HG03135 (cell line): ENCODE measurements at regions not wholly inside any gene's neighbourhood (a gene's known extent, or its start where the extent isn't known, plus 50 kb on each side); places are given as distances from the start of the nearest gene placed in this dataset.
A peak's percentile ranks its signal among the peaks of the same experiment; 100 is the strongest.
"Not testable (repeated sequence)": the region's sequence is repeated elsewhere in the genome, so short reads cannot be mapped to it uniquely, and the experiment has no call there.

Experiments
- ATAC-seq: cut with Tn5 transposase; IDR thresholded peaks from one replicate; pipeline ENCODE4 v1.9.1; 2021; ENCODE audit warnings: mild to moderate bottlenecking, moderate library complexity; ENCODE audit not compliant: unreplicated experiment

DNA sequence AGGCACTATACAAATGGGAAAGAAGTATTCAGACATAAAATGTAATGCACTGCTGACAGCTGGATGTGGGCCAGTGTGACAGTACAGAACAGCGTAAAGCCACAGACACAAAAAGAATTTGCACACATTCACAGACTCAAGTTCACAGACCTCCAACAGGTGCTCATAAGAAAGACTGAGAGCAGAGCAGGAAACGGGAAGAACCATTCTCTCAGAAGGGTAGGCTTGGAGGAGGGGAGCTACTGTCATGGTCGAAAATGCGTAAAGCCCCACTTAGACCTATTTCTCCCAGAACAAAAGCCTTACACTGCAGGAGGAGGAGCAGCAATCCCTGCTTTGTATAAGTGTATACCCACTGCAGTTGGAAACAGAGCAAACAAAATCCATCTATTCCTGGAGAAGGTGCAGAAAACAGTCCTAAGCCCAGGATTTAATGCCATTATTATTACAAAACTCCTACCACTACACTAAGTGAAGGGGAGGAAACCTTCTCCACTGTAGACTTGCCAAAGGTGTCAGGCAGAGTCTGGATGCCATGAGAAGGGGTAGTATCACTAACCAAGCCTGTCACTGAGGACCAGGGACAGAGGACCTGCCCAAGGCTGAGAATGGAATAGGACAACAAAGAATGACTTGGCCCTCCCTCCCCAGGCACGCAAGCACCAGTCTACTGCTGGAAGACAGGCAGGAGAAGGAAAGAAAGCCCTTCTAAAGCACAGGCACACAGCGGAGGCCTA, 103.0 kb upstream of the FAM25C start:
- ATAC-seq = not testable (repeated sequence)

DNA sequence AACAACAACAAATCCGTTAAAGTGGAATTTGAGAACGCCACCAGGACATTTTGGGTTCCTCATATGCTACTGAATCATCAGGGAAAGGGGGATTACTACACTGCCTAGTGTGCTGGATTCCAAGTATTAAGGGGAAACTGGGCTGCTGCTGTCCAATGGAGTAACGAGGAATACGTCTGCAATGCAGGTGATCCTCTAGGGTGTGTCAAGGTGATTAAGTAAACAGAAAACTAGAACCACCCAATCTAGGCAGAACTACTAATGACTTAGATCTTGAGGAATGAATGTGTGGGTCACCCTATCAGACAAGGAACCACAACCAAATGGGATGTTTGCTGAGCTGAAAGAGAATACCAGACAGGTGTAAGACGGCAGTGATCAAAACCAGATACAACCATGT, 99.3 kb upstream of the FAM25C start:
- not testable (repeated sequence) for ATAC-seq

DNA sequence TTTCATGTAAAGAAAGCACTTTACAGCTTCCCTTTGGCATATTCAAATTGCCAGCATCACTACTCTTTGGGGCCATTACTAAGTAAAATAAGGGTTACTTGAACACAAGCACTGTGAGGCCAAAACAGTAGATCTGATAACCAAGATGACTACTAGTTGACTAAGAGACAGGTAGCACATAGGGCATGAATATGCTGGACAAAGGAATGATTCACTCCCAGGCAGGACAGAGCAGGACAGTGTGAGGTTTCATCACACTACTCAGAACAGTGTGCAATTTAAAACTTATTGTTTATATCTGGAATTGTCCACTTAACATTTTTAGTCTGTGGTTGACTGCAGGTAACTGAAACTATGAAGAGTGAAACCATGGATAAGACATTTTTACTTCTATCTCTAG, 91.1 kb upstream of the FAM25C start:
- not testable (repeated sequence) for ATAC-seq

DNA sequence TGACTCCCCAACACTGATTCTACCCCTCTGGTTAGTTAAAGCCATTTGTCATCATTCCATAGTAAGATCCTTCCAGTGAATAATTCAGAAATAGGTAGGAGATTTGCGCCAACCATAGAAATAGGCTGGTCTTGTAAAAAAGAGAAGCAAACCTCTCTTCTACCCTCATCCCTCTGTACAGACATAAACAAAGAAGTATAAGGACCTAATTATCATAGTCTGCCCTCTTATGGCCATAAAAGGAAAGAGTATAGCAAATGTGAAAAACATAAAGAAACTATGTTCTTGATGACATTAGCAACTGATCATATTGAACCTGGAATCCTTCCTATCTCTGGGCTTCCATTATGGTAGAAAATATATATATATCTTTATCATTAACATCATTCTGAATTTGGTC, 88.5 kb upstream of the FAM25C start:
- ATAC-seq = not testable (repeated sequence)

DNA sequence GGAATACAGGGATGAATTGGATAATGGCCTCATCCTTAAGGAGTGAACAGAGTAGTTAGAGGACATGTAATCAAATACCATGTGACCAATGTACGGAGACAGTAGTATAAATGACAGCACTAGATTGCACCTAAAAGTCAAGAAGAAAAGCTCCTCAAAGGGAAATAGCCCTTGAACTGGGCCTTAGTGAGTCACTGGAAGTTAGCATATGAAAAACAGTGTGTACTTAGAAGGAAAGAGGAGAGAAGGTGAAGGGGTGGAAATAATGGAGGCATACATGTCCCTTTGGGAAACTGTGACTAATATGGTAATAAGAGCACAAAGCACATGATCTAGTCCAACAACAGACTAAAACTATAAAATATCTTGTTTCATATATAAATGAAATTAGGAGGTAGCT, 84.9 kb upstream of the FAM25C start:
- ATAC-seq = not testable (repeated sequence)

DNA sequence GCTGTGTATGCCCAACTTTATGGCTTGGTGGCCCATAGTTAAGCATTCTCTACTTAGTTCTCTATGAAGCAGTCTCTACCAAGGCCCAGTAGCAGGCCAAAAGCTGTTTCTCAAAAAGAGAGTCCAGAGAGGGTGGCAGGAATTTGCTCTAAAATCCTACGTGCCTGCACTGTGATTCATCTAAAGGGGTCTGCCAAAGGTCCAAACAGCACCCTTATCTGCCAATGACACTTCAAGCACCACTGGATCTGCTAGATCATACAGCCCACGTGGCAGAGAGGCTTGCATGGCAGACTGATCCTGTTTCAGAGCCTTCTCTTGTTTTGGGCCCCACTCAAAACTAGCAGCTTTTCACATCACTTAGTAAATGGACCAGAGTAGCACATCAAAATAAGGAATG, 71.6 kb upstream of the FAM25C start:
- not testable (repeated sequence) for ATAC-seq

DNA sequence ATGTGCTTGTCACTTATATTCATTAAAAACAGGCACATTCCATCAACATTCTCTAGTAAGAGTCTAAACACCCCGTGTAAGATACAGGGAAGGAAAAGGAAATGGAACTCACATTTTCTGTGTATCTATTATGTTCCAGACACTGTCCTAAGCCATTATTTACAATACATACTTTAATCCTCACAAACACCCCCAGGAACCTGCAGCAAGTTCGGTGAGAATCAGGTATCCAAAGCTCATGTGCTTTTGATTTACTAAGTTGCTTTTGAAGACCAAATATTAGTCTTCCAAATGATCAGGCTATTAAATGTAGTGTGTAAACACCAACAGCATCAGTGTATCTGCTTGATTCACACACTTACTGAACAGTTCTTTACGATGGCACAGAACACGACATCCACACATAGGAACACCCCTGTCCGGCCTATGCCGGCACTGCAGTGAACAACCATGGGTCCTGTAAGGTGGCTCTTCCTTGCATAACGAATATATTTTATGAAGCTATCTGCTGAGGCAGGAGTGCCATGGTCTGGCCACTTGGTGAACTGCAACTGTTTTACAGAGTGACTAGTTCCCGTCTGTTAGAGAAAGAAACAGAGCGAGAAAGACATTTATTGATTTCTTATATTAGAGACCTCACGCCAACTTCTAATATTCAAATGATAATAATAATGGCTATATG, 64.5 kb upstream of the FAM25C start:
- ATAC-seq = peak; percentile 90

DNA sequence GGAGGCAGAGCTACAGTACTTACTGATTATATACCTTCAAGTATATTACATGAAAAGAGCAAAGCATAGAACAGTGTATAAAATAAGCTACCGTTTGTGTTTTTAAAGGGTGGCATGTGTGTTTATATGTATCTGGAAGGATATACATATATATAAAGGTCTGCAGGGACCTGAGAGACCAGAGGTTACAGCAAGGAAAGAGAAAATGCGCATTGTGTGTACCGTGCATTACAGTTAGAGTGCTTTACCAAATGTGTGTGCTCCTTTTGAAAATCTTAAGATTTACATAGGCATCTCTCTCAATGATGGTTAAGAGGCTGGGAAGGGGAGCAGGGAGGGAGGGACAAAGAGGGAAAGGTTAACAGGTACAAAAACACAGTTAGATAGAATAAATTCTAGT, 55.8 kb upstream of the FAM25C start:
- not testable (repeated sequence) for ATAC-seq
